Neural cell (in vitro differentiated cells): ENCODE measurements at regions not wholly inside any gene's neighbourhood (a gene's known extent, or its start where the extent isn't known, plus 50 kb on each side); places are given as distances from the start of the nearest gene placed in this dataset.

ENCODE experiments used
- H2AFZ ChIP-seq: fragments of 200-600, 300-800 bp; sonication (generic), shearing (Covaris generic); 2 replicates; pipeline ENCODE4 v1.6.0; 2014; ENCODE audit warnings: low read depth, mild to moderate bottlenecking, antibody characterized with exemption, low read length, moderate library complexity
- H3F3A ChIP-seq: fragments of 200-600 bp; shearing (Covaris generic); 2 replicates; pipeline ENCODE4 v1.6.1; 2016; ENCODE audit warnings: mild to moderate bottlenecking, moderate library complexity, mixed read lengths, antibody characterized with exemption, low read length; ENCODE audit not compliant: insufficient read depth, poor library complexity, severe bottlenecking
- H3K27ac ChIP-seq: fragments of 200-600, 300-800 bp; sonication (generic), shearing (Covaris generic); 2 replicates; pipeline ENCODE4 v1.5.1; 2014; ENCODE audit warnings: mild to moderate bottlenecking, low read length, moderate library complexity
- H3K27me3 ChIP-seq: fragments of 300-800, 200-600 bp; sonication (generic), shearing (Covaris generic); 2 replicates; pipeline ENCODE4 v1.6.0; 2014; ENCODE audit warnings: mild to moderate bottlenecking, low read depth, low read length, moderate library complexity; ENCODE audit not compliant: insufficient read depth
- H3K36me3 ChIP-seq: fragments of 300-800, 200-600 bp; sonication (generic), shearing (Covaris generic); 2 replicates; pipeline ENCODE4 v1.5.1; 2014; ENCODE audit warnings: mild to moderate bottlenecking, antibody characterized with exemption, low read length, moderate library complexity; ENCODE audit not compliant: insufficient read depth
- H3K4me2 ChIP-seq: fragments of 300-800, 200-600 bp; sonication (generic), shearing (Covaris generic); 2 replicates; pipeline ENCODE4 v1.6.0; 2014; ENCODE audit warnings: mild to moderate bottlenecking, low read length
- H3K4me3 ChIP-seq: fragments of 300-800, 200-600 bp; sonication (generic), shearing (Covaris generic); 2 replicates; pipeline ENCODE4 v1.5.1; 2014; ENCODE audit warnings: mild to moderate bottlenecking, low read length, moderate library complexity
- H3K79me2 ChIP-seq: fragments of 200-600 bp; shearing (Covaris generic); replicated peaks from 2 replicates; pipeline ENCODE4 v1.6.0; 2014; ENCODE audit warnings: mild to moderate bottlenecking, low read length, moderate library complexity; ENCODE audit not compliant: insufficient read depth
- H3K9ac ChIP-seq: fragments of 300-800, 200-600 bp; sonication (generic), shearing (Covaris generic); 2 replicates; pipeline ENCODE4 v1.6.1; 2016; ENCODE audit warnings: mild to moderate bottlenecking, low read length, mixed read lengths
- H3K9me2 ChIP-seq: fragments of 200-600 bp; shearing (Covaris generic); 2 replicates; pipeline ENCODE4 v1.6.1; 2016; ENCODE audit warnings: mild to moderate bottlenecking, low read length, mixed read lengths; ENCODE audit not compliant: insufficient read depth
- H3K9me3 ChIP-seq: fragments of 200-600, 300-800 bp; sonication (generic), shearing (Covaris generic); 2 replicates; pipeline ENCODE4 v1.6.1; 2016; ENCODE audit warnings: mild to moderate bottlenecking, mixed run types, low read length, moderate library complexity, mixed read lengths
- H4K20me1 ChIP-seq: fragments of 200-600 bp; shearing (Covaris generic); 2 replicates; pipeline ENCODE4 v1.6.1; 2016; ENCODE audit warnings: mild to moderate bottlenecking, mixed run types; ENCODE audit not compliant: insufficient read depth
- CTCF ChIP-seq: fragments of 450-650 bp; IDR thresholded peaks from 2 replicates; pipeline ENCODE4 v1.5.1; 2014; ENCODE audit warnings: antibody characterized with exemption, mild to moderate bottlenecking, moderate library complexity; ENCODE audit not compliant: poor library complexity, severe bottlenecking
- EP300 ChIP-seq: fragments of 450-650 bp; conservative IDR thresholded peaks from 2 replicates; pipeline ENCODE4 v1.6.1; 2014; ENCODE audit warnings: antibody characterized with exemption, mild to moderate bottlenecking, moderate library complexity; ENCODE audit not compliant: poor library complexity, severe bottlenecking
- EZH2 ChIP-seq: fragments of 200-600, 300-800 bp; shearing (Covaris generic), sonication (generic); IDR thresholded peaks from 2 replicates; pipeline ENCODE4 v1.6.1; 2014; ENCODE audit warnings: antibody characterized with exemption, low read length, borderline replicate concordance, mild to moderate bottlenecking; ENCODE audit not compliant: insufficient read depth, poor library complexity, severe bottlenecking
- MXI1 ChIP-seq: fragments of 450-650 bp; conservative IDR thresholded peaks from 2 replicates; pipeline ENCODE4 v1.6.1; 2014; ENCODE audit warnings: antibody characterized with exemption, mild to moderate bottlenecking; ENCODE audit not compliant: poor library complexity, severe bottlenecking
- POLR2AphosphoS5 ChIP-seq: IDR thresholded peaks from 2 replicates; pipeline ENCODE4 v1.6.1; 2012
- RAD21 ChIP-seq: fragments of 450-650 bp; conservative IDR thresholded peaks from 2 replicates; pipeline ENCODE4 v1.6.1; 2014; ENCODE audit warnings: antibody characterized with exemption, mild to moderate bottlenecking, moderate library complexity
- REST ChIP-seq: IDR thresholded peaks from 2 replicates; pipeline ENCODE4 v1.6.1; 2012; ENCODE audit warnings: borderline replicate concordance
- SMC3 ChIP-seq: fragments of 450-650 bp; conservative IDR thresholded peaks from 2 replicates; pipeline ENCODE4 v1.6.1; 2014; ENCODE audit warnings: antibody characterized with exemption, mild to moderate bottlenecking, moderate library complexity; ENCODE audit not compliant: poor library complexity
- TAF1 ChIP-seq: IDR thresholded peaks from 2 replicates; pipeline ENCODE4 v1.6.1; 2012; ENCODE audit warnings: low read depth

DNA sequence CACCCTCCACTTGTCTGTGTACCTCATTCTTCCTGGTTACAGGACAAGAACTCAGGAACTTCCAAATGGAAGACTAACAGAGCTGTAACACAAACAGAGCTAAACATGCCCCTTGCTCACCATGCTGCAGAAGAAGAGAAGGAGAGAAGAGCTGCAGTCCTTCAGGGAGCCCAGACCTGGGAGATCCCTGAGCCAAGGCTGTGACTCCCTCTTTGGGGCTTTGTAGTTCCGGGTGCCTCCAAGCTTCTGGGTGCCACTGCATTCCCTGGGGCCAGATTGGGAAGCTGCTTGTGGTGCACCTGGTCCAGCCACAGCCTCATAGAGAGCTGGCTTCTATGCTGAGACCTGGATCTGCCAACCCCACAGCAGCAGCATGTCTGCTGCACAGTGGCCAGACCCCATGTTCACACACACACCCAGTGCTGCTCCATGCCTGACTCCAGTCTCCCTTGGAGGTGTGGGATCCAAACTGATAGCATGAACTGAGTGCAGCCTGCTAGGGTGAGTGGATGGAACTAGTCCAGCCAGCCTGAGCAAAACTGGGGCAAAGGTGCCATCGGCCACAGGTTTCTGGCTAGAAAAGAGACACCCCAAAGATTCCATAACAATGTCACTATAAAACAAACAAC is 263.0 kb upstream of the NRIP1 start:
- no peaks in the 10 kb centered on the region for H3K36me3 ChIP-seq
- H3K4me3 ChIP-seq = no peak overlapping the region
- H4K20me1 ChIP-seq = no peaks in the 10 kb centered on the region
- H3K79me2 ChIP-seq = no peaks in the 10 kb centered on the region
- H3F3A ChIP-seq = no peaks in the 10 kb centered on the region
- no peaks in the 10 kb centered on the region for H3K9me2 ChIP-seq
- H3K9ac ChIP-seq = no peak overlapping the region
- no peak overlapping the region for H3K27ac ChIP-seq
- no peak for TF ChIP-seq EP300
- TF ChIP-seq EZH2 = no peak
- no peak for TF ChIP-seq POLR2AphosphoS5
- no peak for TF ChIP-seq TAF1
- TF ChIP-seq SMC3 = no peak
- no peak for TF ChIP-seq MXI1
- no peak for TF ChIP-seq RAD21
- TF ChIP-seq REST = no peak
- TF ChIP-seq CTCF = no peak
- no peak overlapping the region for H2AFZ ChIP-seq
- no peaks in the 10 kb centered on the region for H3K9me3 ChIP-seq
- no peaks in the 10 kb centered on the region for H3K27me3 ChIP-seq
- no peak overlapping the region for H3K4me2 ChIP-seq

DNA sequence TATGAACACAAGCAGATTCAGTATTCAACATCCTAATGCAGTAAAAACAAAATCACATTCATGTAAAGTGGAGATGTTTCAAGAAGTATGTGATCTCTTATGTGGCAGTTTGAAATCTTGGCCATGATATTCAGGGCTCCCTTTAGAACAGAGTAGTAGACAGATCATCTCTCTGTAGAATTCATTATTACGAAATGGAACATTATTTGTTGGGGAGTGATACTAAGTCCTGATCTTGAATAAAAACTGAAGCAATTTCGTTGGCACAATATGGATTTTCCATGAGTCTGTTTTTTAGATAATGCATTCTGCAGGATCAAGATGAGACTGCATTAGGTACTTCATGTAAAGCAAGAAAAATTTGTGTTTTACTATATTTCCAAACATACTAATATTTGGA is 264.4 kb upstream of the NRIP1 start:
- Histone ChIP-seq H3K27me3 (no peaks in the 10 kb centered on the region), H3K9ac (no peak overlapping the region), H3K9me2 (no peaks in the 10 kb centered on the region), H3K79me2 (no peaks in the 10 kb centered on the region), H3K4me3 (no peak overlapping the region), H3F3A (no peaks in the 10 kb centered on the region), H3K27ac (no peak overlapping the region), H2AFZ (no peak overlapping the region), H3K36me3 (no peaks in the 10 kb centered on the region), H3K4me2 (no peak overlapping the region), H3K9me3 (no peaks in the 10 kb centered on the region), H4K20me1 (no peaks in the 10 kb centered on the region)
- no peak for TF ChIP-seq MXI1
- no peak for TF ChIP-seq REST
- TF ChIP-seq CTCF = no peak
- TF ChIP-seq EP300 = no peak
- no peak for TF ChIP-seq POLR2AphosphoS5
- TF ChIP-seq EZH2 = no peak
- no peak for TF ChIP-seq TAF1
- no peak for TF ChIP-seq RAD21
- no peak for TF ChIP-seq SMC3
